ENCODE measurements at regions not wholly inside any gene's neighbourhood (a gene's known extent, or its start where the extent isn't known, plus 50 kb on each side); places are given as distances from the start of the nearest gene placed in this dataset.

GRCh38 chr10:36109399-36110023, 467.4 kb upstream of the FZD8 start:
- H3K9me3 ChIP-seq (ENCODE audit: low read depth) = no peaks in the 10 kb centered on the region
- no peak for TF ChIP-seq CTCF (IDR thresholded peaks at IDR 0.05; ENCODE audit: low read depth, low read length)
- peak overlapping the region; percentile 40 for H3K27ac ChIP-seq
- H3K36me3 ChIP-seq = no peaks in the 10 kb centered on the region
- no peak overlapping the region for H3K4me3 ChIP-seq
- peaks cover 22% of the 10 kb centered on the region for H3K4me1 ChIP-seq (ENCODE audit: low read depth)
- DNase-seq (ENCODE audit: low read depth in 1 of 2, low spot score in 1 of 2) = no peak
- H3K27me3 ChIP-seq = no peaks in the 10 kb centered on the region

GRCh38 chr10:36097696-36098095, 455.6 kb upstream of the FZD8 start:
- no peaks in the 10 kb centered on the region for H3K4me1 ChIP-seq (ENCODE audit: low read depth)
- H3K9me3 ChIP-seq (ENCODE audit: low read depth) = no peaks in the 10 kb centered on the region

GRCh38 chr10:36096576-36096975, 454.5 kb upstream of the FZD8 start:
- Histone ChIP-seq H3K36me3 (no peaks in the 10 kb centered on the region), H3K27me3 (no peaks in the 10 kb centered on the region), H3K27ac (no peak overlapping the region), H3K4me1 (ENCODE audit: low read depth) (no peaks in the 10 kb centered on the region), H3K9me3 (ENCODE audit: low read depth) (no peaks in the 10 kb centered on the region), H3K4me3 (no peak overlapping the region)
- DNase-seq (ENCODE audit: low read depth in 1 of 2, low spot score in 1 of 2) = no peak
- TF ChIP-seq CTCF (IDR thresholded peaks at IDR 0.05; ENCODE audit: low read depth, low read length) = no peak

More at GRCh38 chr10:36097696-36098095, 455.6 kb upstream of the FZD8 start:
- Histone ChIP-seq H3K27me3 (no peaks in the 10 kb centered on the region), H3K4me3 (no peak overlapping the region), H3K36me3 (no peaks in the 10 kb centered on the region), H3K27ac (no peak overlapping the region)
- no peak for DNase-seq (ENCODE audit: low read depth in 1 of 2, low spot score in 1 of 2)
- TF ChIP-seq CTCF (IDR thresholded peaks at IDR 0.05; ENCODE audit: low read depth, low read length) = no peak

GRCh38 chr10:36094096-36094495, 452.0 kb upstream of the FZD8 start:
- Histone ChIP-seq H3K36me3 (no peaks in the 10 kb centered on the region), H3K4me1 (ENCODE audit: low read depth) (no peaks in the 10 kb centered on the region), H3K9me3 (ENCODE audit: low read depth) (no peaks in the 10 kb centered on the region), H3K27ac (no peak overlapping the region), H3K4me3 (no peak overlapping the region), H3K27me3 (no peaks in the 10 kb centered on the region)
- TF ChIP-seq CTCF (IDR thresholded peaks at IDR 0.05; ENCODE audit: low read depth, low read length) = no peak
- no peak for DNase-seq (ENCODE audit: low read depth in 1 of 2, low spot score in 1 of 2)

GRCh38 chr10:36092116-36092515, 450.0 kb upstream of the FZD8 start:
- TF ChIP-seq CTCF (IDR thresholded peaks at IDR 0.05; ENCODE audit: low read depth, low read length) = no peak
- H3K9me3 ChIP-seq (ENCODE audit: low read depth) = no peaks in the 10 kb centered on the region
- no peak overlapping the region for H3K4me3 ChIP-seq
- DNase-seq (ENCODE audit: low read depth in 1 of 2, low spot score in 1 of 2) = peak in 1 of 2 donors; percentile 47
- H3K27me3 ChIP-seq = no peaks in the 10 kb centered on the region
- H3K27ac ChIP-seq = no peak overlapping the region
- no peaks in the 10 kb centered on the region for H3K4me1 ChIP-seq (ENCODE audit: low read depth)
- H3K36me3 ChIP-seq = no peaks in the 10 kb centered on the region
